Stimulated activated CD4-positive, alpha-beta T cell treated with anti-CD3 and anti-CD28 coated beads, TNF-alpha, amount 100 ng/mL, for 4 hours (primary cell): ENCODE measurements at regions not wholly inside any gene's neighbourhood (a gene's known extent, or its start where the extent isn't known, plus 50 kb on each side); places are given as distances from the start of the nearest gene placed in this dataset.

ENCODE experiments used
- DNase-seq, 3 experiments: peaks; one replicate each; pipeline ENCODE4 v3.0.0-alpha.2; 2020; ENCODE audit warnings: low read depth in 3 of 3

DNA sequence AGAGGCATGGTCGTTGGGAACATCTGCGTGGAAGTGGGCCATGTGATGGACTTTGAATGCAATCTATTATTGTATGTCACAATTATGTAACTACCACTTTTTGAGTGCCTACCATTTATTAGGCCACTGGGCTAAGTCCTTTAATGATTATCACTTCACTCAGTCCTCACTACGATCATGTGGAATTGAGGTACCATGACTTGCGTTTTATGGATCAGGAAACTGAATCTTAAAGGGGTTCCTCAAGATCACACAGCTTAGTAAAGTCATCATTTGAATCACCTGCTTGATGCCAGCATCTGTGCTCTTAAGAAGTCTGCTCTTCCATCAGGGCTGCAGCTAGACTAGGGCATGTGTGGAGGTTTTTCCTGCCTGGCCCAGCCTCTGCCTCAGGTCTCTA is 136.7 kb downstream of the DAD1 start:
- no peak for DNase-seq

DNA sequence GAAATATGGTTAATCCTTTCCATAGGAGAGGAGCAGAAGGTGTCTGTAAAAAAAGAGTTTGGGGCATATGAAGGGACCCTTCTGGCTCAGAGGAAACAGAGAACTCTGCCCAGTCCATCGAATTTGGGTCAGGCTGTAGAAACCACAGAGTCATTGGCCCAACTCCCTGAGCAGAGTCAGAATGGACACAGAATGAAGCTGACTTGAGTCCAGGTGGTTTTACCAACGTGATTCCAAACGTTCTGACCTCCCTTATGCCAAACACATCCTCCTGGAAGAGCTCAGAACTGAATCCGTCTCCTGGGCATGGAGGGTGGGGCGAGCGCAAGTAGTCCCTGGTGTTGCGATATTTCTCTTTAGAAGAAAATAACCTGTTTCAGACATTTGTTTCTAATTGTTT is 138.8 kb downstream of the DAD1 start:
- DNase-seq: no peak

DNA sequence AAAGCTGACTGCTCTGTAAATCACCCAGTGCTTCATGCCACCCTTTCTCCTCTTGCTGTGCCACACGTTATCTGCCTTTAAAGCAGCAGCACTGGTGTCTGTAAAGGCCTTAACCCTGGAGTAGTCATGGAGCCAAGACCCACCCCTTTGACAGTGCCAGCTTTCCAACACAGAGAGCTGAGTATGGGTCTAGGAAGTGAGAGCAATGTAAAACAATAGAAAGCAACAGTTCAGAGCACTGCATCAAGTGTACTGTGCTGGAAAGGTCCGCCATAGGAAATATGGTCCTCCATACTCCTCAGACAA is 139.5 kb downstream of the DAD1 start:
- DNase-seq: no peak

DNA sequence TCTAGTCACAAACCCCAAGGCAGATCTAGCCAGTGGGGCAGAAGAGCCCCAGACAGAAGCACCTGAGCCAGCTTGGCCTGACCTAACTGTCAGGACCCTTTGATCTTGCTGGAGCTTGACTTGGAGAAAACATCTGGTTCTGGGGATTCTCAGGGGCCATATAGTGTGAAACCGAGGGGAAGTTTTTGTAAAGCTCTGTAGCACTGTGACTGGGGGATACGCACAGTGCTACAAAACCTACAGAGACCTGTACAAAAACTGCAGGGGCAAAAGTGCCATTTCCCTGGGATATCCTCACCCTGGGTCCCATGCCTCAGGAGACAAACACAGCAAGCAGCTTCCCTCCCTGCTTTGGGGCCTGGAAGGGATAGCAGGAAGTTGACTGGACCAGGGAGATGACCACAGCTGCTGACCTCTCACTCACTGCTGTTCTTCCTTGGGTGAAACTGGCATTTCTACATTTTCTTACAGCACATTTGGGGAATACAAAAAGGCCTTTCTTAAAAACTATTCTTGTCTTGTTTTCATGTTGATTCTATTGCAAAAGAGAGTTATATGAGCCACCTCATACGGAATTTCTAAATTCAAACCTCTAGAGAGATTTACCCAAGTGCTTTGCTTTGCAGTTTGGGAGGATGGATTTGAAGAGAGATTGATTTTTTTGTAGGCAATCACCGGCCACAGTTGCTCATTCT is 140.0 kb downstream of the DAD1 start:
- no peak for DNase-seq

DNA sequence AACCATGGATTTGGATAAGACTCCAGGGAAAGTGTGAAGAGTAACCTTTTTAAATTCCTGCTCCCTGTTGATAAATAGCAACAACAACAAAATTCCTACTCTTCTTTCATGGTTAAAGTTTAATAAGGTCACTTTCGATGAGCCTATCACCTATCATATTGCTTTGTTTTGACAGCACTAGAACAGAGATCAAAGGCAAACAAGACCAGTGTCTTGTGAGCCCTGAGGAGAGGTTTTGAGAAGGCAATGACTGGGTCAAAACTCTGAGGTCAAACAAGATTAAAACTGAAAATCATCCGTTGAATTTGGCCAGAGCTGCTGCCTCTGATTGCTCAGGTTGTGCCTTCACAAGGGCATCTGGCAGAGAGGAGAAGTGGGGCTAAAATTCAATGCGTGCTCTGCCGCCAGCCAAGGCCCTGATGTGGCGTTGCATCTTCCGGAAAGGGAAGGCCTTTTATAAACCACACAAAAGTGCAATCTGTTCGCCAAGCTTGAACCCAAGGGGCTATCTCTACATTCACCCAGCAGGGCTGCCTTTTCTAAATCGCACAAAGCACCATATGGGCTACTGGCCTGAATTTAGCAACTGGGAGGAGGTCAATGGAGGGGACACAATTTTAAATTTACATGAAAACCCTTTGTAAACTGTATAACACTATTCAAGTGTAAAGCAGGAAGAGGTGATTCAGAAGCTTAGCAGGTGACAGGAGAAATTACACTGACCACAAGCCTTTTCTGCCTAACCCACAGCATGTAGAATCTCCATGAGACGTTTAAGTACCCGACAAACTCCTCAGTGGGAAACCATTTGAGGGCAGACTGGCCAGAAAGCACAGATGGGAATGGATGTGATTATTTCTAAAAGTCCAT is 140.8 kb downstream of the DAD1 start:
- DNase-seq: no peak

DNA sequence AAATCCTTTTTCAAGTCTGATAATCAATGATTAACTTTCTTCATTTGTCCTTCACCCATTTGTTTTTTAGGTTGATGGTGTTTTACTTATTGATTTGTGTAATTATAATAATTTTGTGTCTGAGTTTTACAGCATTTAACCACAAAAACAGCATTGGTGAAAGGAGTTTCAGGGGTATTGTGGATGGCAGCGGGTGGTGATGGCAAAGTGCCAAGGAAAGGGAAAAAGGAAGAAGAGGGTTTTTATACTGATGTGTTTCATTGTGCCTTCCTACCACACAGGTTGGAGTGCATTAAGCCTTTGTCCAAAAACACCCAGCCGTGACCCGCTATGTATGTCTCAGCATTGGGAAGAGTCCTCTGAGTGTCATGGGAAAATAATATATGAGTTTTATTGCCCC is 150.3 kb downstream of the DAD1 start:
- DNase-seq: no peak

DNA sequence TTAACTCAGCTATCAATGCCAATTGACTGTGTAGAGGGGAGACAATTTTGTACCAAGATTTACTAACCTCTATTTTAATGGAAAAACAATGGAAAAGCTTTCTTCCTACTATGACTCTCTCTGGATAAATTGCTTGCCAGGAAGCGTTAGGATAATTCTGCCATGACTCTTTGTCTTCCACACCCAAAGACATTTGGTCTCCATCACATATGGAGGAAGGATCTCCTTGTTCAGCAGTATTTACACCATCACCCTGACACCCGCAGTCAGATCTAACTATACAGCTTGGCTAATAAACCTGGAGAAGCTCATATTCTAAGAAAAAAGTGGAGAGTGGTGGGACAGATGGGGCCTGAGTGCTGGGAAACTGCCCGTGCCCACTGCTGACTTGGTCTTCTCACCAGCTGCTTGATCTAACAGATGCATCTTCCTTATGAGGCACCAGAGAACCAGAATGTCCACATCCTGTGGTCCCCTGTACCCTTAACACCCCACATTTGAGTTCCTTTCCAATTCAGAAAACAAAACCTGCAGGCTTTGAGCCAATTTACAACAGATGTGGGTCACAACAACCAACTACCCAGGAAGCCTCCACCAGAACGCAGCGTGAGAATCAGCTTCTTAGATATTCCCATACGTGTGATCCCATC is 154.0 kb downstream of the DAD1 start:
- DNase-seq: no peak

DNA sequence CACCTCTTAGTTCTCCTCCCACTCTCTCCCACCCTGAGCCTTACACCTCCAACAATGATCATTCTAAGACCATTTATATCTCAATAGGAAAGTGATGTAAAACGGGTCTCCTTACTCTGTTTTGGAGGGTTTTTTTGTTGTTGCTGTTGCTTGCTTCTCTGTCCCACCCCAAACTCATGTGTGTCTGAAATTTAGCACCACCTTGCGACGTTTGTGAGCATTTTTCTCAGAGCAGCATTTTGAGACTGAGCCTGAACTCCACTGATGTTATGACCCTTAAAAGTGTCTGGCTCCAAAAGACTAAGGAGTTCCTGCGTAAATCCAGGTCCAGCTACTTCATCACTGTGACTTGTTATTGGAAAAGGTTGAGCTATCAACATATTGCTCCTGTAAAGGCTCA is 155.0 kb downstream of the DAD1 start:
- DNase-seq: no peak

DNA sequence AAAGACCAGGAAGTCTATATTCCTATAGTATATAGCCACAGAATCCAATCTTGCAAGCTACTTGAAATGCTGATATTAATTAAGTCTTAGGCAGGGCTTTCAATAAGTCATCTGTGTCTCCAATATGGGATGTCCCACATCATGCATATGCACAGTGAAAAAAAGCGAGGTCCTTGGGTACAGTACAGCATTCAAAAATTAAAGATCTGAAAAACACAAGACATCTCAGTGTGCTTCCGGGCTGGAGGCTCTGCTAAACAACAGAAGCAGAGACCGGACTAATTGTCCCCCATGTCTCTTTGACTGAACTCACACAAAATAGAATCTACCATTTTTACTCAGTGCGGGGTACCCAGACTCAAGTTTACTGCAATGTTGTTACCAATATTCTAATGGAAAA is 156.0 kb downstream of the DAD1 start:
- no peak for DNase-seq

DNA sequence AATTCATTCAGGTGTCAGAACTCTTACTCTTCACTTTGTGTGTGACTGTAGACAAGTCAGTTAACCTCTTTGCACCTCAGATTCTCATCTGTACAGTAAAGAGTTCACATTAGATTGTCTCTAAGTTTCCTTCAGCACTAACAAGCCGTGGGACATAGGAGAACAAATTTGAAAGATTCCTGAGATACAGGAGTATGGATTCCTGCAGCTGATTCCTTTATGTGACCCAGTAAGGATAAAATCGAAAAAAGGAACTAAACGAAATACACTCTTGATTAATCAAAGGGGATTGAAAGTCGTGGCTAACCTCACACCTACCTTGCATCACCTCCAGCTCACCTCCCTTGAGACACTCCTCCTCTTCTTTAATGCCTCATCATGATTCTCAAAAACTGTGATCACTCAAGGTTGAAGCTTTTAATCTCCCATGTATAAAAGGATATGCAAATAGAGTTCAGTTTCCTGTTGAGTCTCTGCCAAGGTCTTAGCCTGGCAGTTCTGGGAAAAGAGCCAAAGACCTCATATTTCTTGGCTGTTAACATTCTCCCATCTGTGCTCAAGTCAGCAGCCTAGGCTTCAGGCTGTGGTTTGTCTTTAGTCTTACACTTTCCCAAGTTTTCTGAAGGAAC is 156.6 kb downstream of the DAD1 start:
- no peak for DNase-seq

DNA sequence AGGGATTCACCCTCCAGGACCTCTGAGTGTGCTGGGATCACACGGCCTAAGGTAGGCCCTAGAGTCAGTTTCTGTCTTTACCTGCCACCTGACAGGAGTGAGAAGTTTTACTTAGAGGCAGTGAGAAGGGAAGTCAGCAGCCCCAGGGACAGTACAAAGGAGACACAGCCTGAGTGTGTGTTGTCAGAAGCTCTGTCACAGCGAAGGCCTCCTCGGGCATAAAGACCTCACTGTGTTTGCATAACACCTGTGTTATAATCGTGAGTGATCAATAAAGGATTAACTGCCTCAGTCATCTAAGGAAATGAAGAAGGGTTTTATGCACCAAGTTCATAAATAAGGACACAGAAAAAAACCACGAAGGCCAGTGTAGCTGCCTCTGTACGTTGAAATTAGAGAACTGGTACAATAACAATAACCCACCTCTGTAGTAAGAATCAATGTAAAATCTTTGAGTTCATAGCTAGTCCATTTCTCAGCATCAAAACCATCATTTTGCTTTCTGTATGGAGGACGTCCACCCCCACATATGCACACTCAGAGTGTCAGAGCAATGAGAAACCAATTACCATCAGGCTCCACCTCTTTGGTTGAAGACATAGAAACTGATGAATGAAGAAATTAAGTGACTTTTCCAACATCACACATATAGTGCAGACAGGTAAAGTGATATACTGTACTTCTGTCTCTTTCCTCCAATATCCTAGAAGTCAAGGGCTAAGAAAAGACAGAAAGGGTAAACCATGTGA is 159.3 kb downstream of the DAD1 start:
- no peak for DNase-seq

DNA sequence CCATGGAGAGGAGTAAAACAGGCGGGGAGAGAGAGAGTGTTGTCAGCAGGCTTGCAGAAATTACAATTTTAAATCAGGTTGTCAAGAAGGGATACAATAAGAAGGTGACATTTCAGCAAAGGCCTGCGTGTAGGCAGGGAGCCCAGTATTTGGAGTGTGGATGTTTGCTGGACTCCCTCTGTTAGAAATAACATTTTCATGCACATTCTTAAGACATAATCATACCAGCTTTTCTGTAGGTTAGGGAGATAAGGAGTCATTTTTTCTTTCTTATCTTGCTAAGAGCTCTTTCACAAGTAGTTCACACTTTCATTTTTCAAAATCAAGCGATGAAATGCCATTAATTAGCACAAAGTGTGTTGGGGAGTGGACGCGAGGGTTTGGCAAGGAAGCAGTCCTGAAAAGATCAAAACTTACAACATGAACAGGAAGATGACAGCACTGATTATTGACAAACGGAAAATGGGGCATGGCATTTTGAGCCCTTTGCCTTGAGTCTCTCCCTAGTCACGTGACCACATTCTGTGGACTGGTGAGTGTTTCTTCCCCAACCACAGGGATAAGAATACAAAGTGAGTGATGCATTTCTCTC is 160.2 kb downstream of the DAD1 start:
- DNase-seq: no peak

DNA sequence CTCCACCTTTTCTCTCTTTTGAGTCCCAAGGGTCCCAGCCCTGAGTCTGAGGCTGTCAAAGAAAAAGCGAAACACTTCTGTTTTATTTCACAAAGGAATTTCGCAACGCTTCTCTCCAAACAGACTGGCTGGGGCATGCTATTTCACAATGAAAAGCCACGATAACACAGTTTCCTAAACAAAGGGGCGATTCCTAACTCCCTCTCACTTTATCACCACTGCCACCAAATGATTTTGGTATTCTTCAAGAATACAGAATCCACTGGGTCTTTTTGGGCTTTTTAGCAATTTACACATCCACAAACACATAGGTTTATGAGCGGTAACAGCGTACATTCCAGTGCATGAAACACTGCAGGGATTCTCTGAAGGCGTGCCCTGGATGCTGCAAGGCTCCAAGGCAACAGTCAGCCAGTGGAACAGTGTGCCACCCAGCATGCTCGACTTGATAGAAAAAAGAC is 161.2 kb downstream of the DAD1 start:
- DNase-seq: no peak

DNA sequence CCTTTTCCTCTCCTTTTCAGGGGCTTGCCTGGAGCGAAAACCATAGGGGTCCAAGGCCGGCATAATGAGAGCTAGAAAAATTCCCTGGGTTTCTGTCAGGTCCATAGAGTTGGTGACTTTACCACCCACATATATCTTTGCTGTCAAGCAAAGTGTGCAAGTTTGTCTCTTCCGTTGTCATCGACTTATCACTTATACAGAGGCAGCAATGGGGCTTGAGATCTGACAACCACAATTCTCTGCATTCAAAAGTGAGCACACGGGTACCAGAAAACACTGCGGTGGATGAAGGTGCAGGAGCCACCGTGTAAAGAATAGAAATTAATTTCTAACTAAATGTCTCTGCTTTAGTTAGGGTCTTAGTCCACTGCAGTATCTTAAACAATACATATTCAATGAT is 162.3 kb downstream of the DAD1 start:
- DNase-seq: no peak

DNA sequence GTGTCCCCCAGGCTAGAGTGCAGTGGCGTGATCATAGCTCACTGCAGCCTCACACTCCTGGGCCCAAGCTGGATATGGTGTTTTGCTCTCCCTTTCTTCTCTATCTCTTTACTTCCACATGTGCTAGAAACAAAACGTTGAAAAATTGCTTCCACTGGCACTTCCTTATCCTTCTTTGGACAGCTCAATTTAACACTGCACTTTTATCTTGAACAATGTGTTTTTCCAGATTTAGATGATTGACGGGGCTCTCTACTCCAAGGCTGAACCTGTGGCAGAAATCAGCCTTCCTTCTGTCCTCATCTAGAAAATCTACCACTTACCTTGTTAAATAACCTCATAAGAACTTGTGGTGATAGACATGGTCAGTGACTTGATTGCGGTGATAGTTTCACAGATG is 165.1 kb downstream of the DAD1 start:
- DNase-seq: no peak

DNA sequence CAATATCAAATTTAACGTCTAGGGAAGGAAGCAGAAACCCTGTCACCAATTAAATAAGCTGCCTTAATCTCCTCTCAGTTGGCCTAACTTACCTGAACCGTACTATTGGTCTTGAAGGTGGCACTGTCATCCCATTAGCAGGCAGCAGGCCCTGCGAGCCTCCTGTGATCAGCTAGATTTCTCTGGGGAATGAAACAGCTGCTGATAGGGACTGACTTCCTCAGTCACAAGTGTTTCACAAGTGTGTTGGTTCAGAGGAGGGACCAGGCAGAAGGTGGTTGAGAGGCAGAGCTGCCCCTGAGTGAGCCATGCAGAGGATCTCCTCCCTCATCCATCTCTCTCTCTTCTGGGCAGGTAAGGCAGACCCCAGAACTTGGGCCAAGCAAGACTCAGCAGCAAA is 166.8 kb downstream of the DAD1 start:
- no peak for DNase-seq

DNA sequence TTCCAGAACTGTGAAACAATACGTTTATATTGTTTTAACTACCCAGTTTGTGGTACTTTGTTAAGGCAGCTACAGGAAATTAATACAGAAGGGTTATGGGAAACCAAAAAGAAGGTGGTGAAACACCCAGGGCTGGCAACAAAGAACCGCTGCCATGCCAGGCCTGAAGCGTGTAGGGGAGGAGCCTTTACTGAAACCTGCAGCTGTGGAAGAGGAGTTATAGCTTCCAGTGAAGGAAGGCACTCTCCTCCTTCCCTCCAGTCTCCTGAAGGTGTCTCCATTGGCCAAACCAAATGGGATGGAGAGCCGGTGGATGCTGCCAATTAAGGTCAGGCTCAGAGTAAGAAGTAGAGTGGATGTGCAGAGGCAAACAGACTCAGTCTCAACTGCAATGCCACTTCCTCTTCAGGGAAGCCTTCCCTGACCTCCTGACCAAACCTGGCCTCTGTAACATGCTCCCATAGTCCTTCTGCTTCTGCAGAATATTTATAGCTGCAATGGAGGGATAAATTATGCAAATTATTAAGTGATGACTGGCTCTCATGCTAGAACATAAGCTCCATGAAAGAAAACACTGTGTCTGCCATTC is 168.3 kb downstream of the DAD1 start:
- DNase-seq: no peak

DNA sequence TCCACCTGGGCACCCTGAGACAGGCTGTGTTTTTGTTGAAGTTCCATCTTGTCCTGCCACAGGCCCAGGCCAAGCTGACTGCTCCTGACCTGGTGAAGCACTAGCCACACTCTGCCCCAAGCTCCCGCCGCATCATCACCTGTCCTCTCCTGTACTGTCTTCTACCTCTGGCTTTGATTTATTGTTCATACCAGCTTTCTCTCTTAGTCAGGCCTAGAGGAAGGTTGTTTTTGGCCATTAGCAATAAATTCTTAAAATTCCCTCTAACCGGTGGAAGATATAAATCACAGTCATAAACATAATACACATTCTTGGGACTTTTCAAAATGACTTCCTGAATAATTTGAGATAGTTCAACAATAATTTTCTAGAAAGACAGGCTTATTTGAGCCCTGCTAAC is 169.4 kb downstream of the DAD1 start:
- DNase-seq: no peak

DNA sequence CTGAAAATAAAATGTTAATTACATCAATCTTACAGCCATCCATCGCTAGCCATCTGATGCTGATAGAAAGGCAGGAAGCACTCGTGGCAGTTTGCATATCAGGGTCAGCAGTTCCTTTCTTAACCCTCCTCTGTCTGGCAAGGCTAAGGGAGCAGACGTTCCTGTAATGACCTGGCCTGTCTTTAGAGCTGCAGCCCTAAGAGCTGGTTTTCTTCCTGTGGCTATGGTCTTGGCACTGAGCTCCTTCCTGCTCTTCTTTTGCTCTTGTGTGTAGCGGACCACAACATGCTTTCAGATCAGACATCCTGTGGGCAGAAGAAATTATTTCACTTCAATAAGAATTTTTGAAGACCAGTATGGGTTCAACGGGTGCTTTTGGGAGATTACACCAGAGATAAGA is 170.4 kb downstream of the DAD1 start:
- DNase-seq: no peak

DNA sequence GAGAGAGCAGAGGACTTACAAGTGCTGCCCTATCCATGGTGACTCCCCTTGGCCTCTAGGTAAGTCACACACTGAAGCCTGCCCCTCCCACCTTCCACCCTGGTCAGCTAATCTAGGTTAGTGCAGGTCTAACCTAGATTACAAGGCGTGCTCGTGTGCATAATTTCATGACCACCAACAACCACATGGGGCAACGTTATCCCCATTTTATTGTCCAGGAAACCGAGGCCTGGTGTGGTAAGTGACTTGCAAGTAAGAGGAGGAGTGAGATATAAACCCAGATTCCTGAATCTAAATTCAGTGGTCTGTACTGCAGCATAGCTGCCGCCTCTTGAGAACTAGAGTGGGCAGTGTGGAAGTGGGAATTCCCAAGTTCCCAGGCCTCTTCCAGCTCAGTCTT is 171.1 kb downstream of the DAD1 start:
- no peak for DNase-seq

DNA sequence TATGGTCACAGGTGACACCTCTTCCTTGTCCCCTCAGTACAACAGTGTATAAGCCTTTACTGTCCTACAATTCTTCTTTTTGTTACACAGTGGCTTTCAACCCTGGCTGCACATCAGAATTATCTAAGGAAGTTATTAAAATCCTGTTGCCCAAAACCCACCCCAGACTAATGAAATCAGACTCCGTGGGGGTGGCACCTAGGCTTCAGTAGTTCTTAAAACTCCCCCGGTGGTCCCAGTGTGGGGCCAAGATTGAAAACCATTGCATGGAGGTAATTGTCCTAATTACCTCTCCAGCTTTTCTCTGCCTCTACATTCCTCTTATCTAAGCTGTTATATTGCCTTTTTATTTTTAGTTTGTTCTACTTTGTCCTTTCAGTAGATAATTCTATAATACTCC is 172.8 kb downstream of the DAD1 start:
- no peak for DNase-seq
